ENCODE measurements at regions not wholly inside any gene's neighbourhood (a gene's known extent, or its start where the extent isn't known, plus 50 kb on each side); places are given as distances from the start of the nearest gene placed in this dataset.

- ChIA-PET POLR2A (no interaction called here), CTCF (no interaction called here)
- TF ChIP-seq FOXA1 (IDR thresholded peaks at IDR 0.05) (no peak), CTBP1 (IDR thresholded peaks at IDR 0.05; ENCODE audit: borderline replicate concordance) (no peak), LEF1 (IDR thresholded peaks at IDR 0.05; ENCODE audit: borderline replicate concordance) (no peak), FOXK2 (IDR thresholded peaks at IDR 0.05) (no peak), SUZ12 (IDR thresholded peaks at IDR 0.05) (no peak), ELF4 (IDR thresholded peaks at IDR 0.05) (no peak), NFRKB (IDR thresholded peaks at IDR 0.05) (no peak), BHLHE40 (IDR thresholded peaks at IDR 0.05; ENCODE audit: borderline replicate concordance) (no peak), ZNF384 (IDR thresholded peaks at IDR 0.05) (no peak), TARDBP (IDR thresholded peaks at IDR 0.05) (no peak), L3MBTL2 (conservative IDR thresholded peaks at IDR 0.05) (no peak)
- no peak for DNase-seq (ENCODE audit: extremely low spot score)
Observed at GRCh38 chr12:87323369-87323768, 705.8 kb downstream of the C12orf50 start.

- no peak for TF ChIP-seq FOXK2 (IDR thresholded peaks at IDR 0.05)
- TF ChIP-seq NFRKB (IDR thresholded peaks at IDR 0.05): no peak
- no peak for TF ChIP-seq FOXM1 (IDR thresholded peaks at IDR 0.05; ENCODE audit: borderline replicate concordance)
- no peak for TF ChIP-seq SP1 (IDR thresholded peaks at IDR 0.05)
- TF ChIP-seq CTBP1 (IDR thresholded peaks at IDR 0.05; ENCODE audit: borderline replicate concordance): no peak
- no peak for TF ChIP-seq LEF1 (IDR thresholded peaks at IDR 0.05; ENCODE audit: borderline replicate concordance)
- TF ChIP-seq SUZ12 (IDR thresholded peaks at IDR 0.05): no peak
- no peak for TF ChIP-seq FOXA1 (IDR thresholded peaks at IDR 0.05)
- no peak for TF ChIP-seq ELF4 (IDR thresholded peaks at IDR 0.05)
- no peak for TF ChIP-seq PKNOX1 (IDR thresholded peaks at IDR 0.05)
- no peak for TF ChIP-seq L3MBTL2 (conservative IDR thresholded peaks at IDR 0.05)
- TF ChIP-seq ZNF384 (IDR thresholded peaks at IDR 0.05): no peak
- no peak for TF ChIP-seq TARDBP (IDR thresholded peaks at IDR 0.05)
- TF ChIP-seq HDGF (IDR thresholded peaks at IDR 0.05; ENCODE audit: borderline replicate concordance): no peak
- no peak for TF ChIP-seq BHLHE40 (IDR thresholded peaks at IDR 0.05; ENCODE audit: borderline replicate concordance)
- no peak for TF ChIP-seq ARNT (IDR thresholded peaks at IDR 0.05)
- ChIA-PET POLR2A (no interaction called here), CTCF (no interaction called here)
- DNase-seq (ENCODE audit: extremely low spot score): no peak
Observed at GRCh38 chr12:87320724-87321123, 708.5 kb downstream of the C12orf50 start.

GRCh38 chr12:87317302-87317701 lies 711.9 kb downstream of the C12orf50 start:
- CTCF ChIA-PET: no interaction called here
- DNase-seq (ENCODE audit: extremely low spot score): no peak
- TF ChIP-seq TARDBP (IDR thresholded peaks at IDR 0.05): no peak
- no peak for TF ChIP-seq ZNF384 (IDR thresholded peaks at IDR 0.05)
- no peak for TF ChIP-seq SP1 (IDR thresholded peaks at IDR 0.05)
- POLR2A ChIA-PET: no interaction called here

- ChIA-PET CTCF (no interaction called here), POLR2A (no interaction called here)
- no peak for TF ChIP-seq NFRKB (IDR thresholded peaks at IDR 0.05)
- no peak for DNase-seq (ENCODE audit: extremely low spot score)
Observed at GRCh38 chr12:87311206-87311605, 718.0 kb downstream of the C12orf50 start.

- POLR2A ChIA-PET: no interaction called here
- TF ChIP-seq NFRKB (IDR thresholded peaks at IDR 0.05) (no peak), LEF1 (IDR thresholded peaks at IDR 0.05; ENCODE audit: borderline replicate concordance) (no peak), TARDBP (IDR thresholded peaks at IDR 0.05) (no peak), PKNOX1 (IDR thresholded peaks at IDR 0.05) (no peak), SUZ12 (IDR thresholded peaks at IDR 0.05) (no peak), SP1 (IDR thresholded peaks at IDR 0.05) (no peak), ELF4 (IDR thresholded peaks at IDR 0.05) (no peak), FOXA1 (IDR thresholded peaks at IDR 0.05) (no peak), HDGF (IDR thresholded peaks at IDR 0.05; ENCODE audit: borderline replicate concordance) (no peak), FOXK2 (IDR thresholded peaks at IDR 0.05) (no peak), L3MBTL2 (conservative IDR thresholded peaks at IDR 0.05) (no peak), CTBP1 (IDR thresholded peaks at IDR 0.05; ENCODE audit: borderline replicate concordance) (no peak), FOXM1 (IDR thresholded peaks at IDR 0.05; ENCODE audit: borderline replicate concordance) (no peak), ARNT (IDR thresholded peaks at IDR 0.05) (no peak), BHLHE40 (IDR thresholded peaks at IDR 0.05; ENCODE audit: borderline replicate concordance) (no peak), ZNF384 (IDR thresholded peaks at IDR 0.05) (no peak)
- DNase-seq (ENCODE audit: extremely low spot score): no peak
- CTCF ChIA-PET: no interaction called here
Observed at GRCh38 chr12:87310126-87310525, 719.1 kb downstream of the C12orf50 start.

GRCh38 chr12:87305481-87305880 lies 723.7 kb downstream of the C12orf50 start:
- TF ChIP-seq NFRKB (IDR thresholded peaks at IDR 0.05): no peak
- TF ChIP-seq CTBP1 (IDR thresholded peaks at IDR 0.05; ENCODE audit: borderline replicate concordance): no peak
- TF ChIP-seq SUZ12 (IDR thresholded peaks at IDR 0.05): no peak
- no peak for TF ChIP-seq HDGF (IDR thresholded peaks at IDR 0.05; ENCODE audit: borderline replicate concordance)
- no peak for TF ChIP-seq ARNT (IDR thresholded peaks at IDR 0.05)
- no peak for TF ChIP-seq SP1 (IDR thresholded peaks at IDR 0.05)
- TF ChIP-seq ZNF384 (IDR thresholded peaks at IDR 0.05): no peak
- no peak for TF ChIP-seq ELF4 (IDR thresholded peaks at IDR 0.05)
- TF ChIP-seq TARDBP (IDR thresholded peaks at IDR 0.05): no peak
- TF ChIP-seq FOXA1 (IDR thresholded peaks at IDR 0.05): no peak
- ChIA-PET CTCF (no interaction called here), POLR2A (no interaction called here)
- no peak for DNase-seq (ENCODE audit: extremely low spot score)

GRCh38 chr12:87304406-87304805 lies 724.8 kb downstream of the C12orf50 start:
- no peak for DNase-seq (ENCODE audit: extremely low spot score)
- no peak for TF ChIP-seq LEF1 (IDR thresholded peaks at IDR 0.05; ENCODE audit: borderline replicate concordance)
- TF ChIP-seq PKNOX1 (IDR thresholded peaks at IDR 0.05): no peak
- no peak for TF ChIP-seq FOXA1 (IDR thresholded peaks at IDR 0.05)
- TF ChIP-seq ELF4 (IDR thresholded peaks at IDR 0.05): no peak
- no peak for TF ChIP-seq BHLHE40 (IDR thresholded peaks at IDR 0.05; ENCODE audit: borderline replicate concordance)
- no peak for TF ChIP-seq L3MBTL2 (conservative IDR thresholded peaks at IDR 0.05)
- no peak for TF ChIP-seq SUZ12 (IDR thresholded peaks at IDR 0.05)
- TF ChIP-seq HDGF (IDR thresholded peaks at IDR 0.05; ENCODE audit: borderline replicate concordance): no peak
- no peak for TF ChIP-seq SP1 (IDR thresholded peaks at IDR 0.05)
- no peak for TF ChIP-seq CTBP1 (IDR thresholded peaks at IDR 0.05; ENCODE audit: borderline replicate concordance)
- TF ChIP-seq FOXM1 (IDR thresholded peaks at IDR 0.05; ENCODE audit: borderline replicate concordance): no peak
- no peak for TF ChIP-seq FOXK2 (IDR thresholded peaks at IDR 0.05)
- TF ChIP-seq NFRKB (IDR thresholded peaks at IDR 0.05): no peak
- TF ChIP-seq TARDBP (IDR thresholded peaks at IDR 0.05): no peak
- CTCF ChIA-PET: no interaction called here
- POLR2A ChIA-PET: no interaction called here

Measured in HEK293T (cell line).